ENCODE measurements at regions not wholly inside any gene's neighbourhood (a gene's known extent, or its start where the extent isn't known, plus 50 kb on each side); places are given as distances from the start of the nearest gene placed in this dataset.

DNA sequence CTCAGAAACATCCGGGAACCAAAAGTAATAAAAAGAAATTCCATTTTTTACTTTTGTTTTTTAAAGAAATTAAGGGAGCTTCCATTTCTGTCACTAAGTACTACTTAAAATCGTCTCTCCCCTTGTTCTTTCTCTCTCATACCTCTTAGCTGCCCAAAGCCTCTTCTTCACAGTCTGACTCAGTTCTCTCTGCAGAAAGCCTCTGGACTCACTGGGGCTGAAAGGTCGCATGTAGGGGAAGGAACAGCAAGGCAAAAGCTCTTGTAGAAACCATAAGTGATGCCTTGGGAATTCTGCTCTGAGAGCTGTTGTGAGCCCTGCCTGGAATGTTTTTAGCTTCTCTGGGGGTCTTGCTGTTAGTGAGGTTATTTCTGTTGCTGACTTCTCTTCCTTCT is 100.8 kb upstream of the RANBP3L start:
- TF ChIP-seq, protein P1, sequence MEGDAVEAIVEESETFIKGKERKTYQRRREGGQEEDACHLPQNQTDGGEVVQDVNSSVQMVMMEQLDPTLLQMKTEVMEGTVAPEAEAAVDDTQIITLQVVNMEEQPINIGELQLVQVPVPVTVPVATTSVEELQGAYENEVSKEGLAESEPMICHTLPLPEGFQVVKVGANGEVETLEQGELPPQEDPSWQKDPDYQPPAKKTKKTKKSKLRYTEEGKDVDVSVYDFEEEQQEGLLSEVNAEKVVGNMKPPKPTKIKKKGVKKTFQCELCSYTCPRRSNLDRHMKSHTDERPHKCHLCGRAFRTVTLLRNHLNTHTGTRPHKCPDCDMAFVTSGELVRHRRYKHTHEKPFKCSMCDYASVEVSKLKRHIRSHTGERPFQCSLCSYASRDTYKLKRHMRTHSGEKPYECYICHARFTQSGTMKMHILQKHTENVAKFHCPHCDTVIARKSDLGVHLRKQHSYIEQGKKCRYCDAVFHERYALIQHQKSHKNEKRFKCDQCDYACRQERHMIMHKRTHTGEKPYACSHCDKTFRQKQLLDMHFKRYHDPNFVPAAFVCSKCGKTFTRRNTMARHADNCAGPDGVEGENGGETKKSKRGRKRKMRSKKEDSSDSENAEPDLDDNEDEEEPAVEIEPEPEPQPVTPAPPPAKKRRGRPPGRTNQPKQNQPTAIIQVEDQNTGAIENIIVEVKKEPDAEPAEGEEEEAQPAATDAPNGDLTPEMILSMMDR (IDR thresholded peaks at IDR 0.05), result no peak
- TF ChIP-seq POLR2AphosphoS5 (IDR thresholded peaks at IDR 0.05) (no peak), POLR2A (IDR thresholded peaks at IDR 0.05) (no peak), EP300 (IDR thresholded peaks at IDR 0.05) (no peak)

Data from suprapubic skin (tissue), 4 donors.